ENCODE measurements at regions not wholly inside any gene's neighbourhood (a gene's known extent, or its start where the extent isn't known, plus 50 kb on each side); places are given as distances from the start of the nearest gene placed in this dataset.

- TF ChIP-seq TCF12 (IDR thresholded peaks at IDR 0.05; ENCODE audit: low read depth, low read length) (no peak), RAD21 (IDR thresholded peaks at IDR 0.05 in 1 of 2, conservative IDR thresholded peaks at IDR 0.05 in 1 of 2; ENCODE audit: low read depth in 2 of 2, low read length in 2 of 2) (no peak), EP300 (IDR thresholded peaks at IDR 0.05; ENCODE audit: borderline replicate concordance in 1 of 2, low read depth in 2 of 2, low read length in 2 of 2) (no peak), CTCF (IDR thresholded peaks at IDR 0.05; ENCODE audit: control extremely low read depth in 1 of 3, insufficient read depth in 1 of 3, low read depth in 1 of 3, low read length in 3 of 3) (no peak), YY1 (IDR thresholded peaks at IDR 0.05; ENCODE audit: low read depth, low read length) (no peak), EZH2 (IDR thresholded peaks at IDR 0.05; ENCODE audit: low read depth, low read length, severe bottlenecking) (no peak)
These were observed 1009.3 kb downstream of the GRIK2 start for GRCh38 chr6:102402635-102403329.

Measured in H1 (cell line).